Suprapubic skin (tissue), 4 donors: ENCODE measurements at regions not wholly inside any gene's neighbourhood (a gene's known extent, or its start where the extent isn't known, plus 50 kb on each side); places are given as distances from the start of the nearest gene placed in this dataset.
A peak's percentile ranks its signal among the peaks of the same experiment; 100 is the strongest.

Experiments used
- DNase-seq, 2 donors: peaks; one replicate each; pipeline ENCODE4 v3.0.0-alpha.2; 2019; ENCODE audit warnings: low spot score in 2 of 2
- H3K27ac ChIP-seq: fragments of 200-600 bp; sonication (generic); one replicate; pipeline ENCODE4 v1.5.1; 2019
- H3K27me3 ChIP-seq: fragments of 200-600 bp; sonication (generic); one replicate; pipeline ENCODE4 v1.5.1; 2019
- H3K36me3 ChIP-seq: fragments of 200-600 bp; sonication (generic); one replicate; pipeline ENCODE4 v1.5.1; 2019
- H3K4me1 ChIP-seq: fragments of 200-600 bp; sonication (generic); one replicate; pipeline ENCODE4 v1.5.1; 2019
- H3K4me3 ChIP-seq: fragments of 200-600 bp; sonication (generic); one replicate; pipeline ENCODE4 v1.5.1; 2019; ENCODE audit warnings: mild to moderate bottlenecking
- H3K9me3 ChIP-seq: fragments of 200-600 bp; sonication (generic); one replicate; pipeline ENCODE4 v1.5.1; 2019
- CTCF ChIP-seq, 2 donors: fragments of 200-600 bp in 1 of 2; fragments of 450-650 bp in 1 of 2; sonication (generic) in 1 of 2; IDR thresholded peaks; one replicate each; pipeline ENCODE4 v1.5.1; 2016 to 2019; ENCODE audit warnings: antibody characterized with exemption in 2 of 2, mild to moderate bottlenecking in 1 of 2, moderate library complexity in 1 of 2
- EP300 ChIP-seq: sonication (generic); formaldehyde crosslinking; IDR thresholded peaks from one replicate; pipeline ENCODE4 v1.6.1; 2017; ENCODE audit warnings: antibody characterized with exemption
- POLR2A ChIP-seq, 2 donors: fragments of 450-650 bp; IDR thresholded peaks; one replicate each; pipeline ENCODE4 v1.6.1; 2017; ENCODE audit warnings: antibody characterized with exemption in 2 of 2, mild to moderate bottlenecking in 2 of 2, moderate library complexity in 2 of 2
- POLR2AphosphoS5 ChIP-seq, 3 donors: sonication (generic); formaldehyde crosslinking; IDR thresholded peaks; one replicate each; pipeline ENCODE4 v1.6.1; 2017; ENCODE audit warnings: antibody characterized with exemption in 3 of 3
- WGBS: methylation state at CpG from one replicate; pipeline ENCODE4 v1.1.5; 2018; 5-methylcytosine and 5-hydroxymethylcytosine counted together

- H3K27ac ChIP-seq = no peak overlapping the region
- WGBS = 72% methylated on average over 1 of the region's 1 CpG
- TF ChIP-seq EP300 (no peak), POLR2AphosphoS5 (IDR thresholded peaks at IDR 0.05) (no peak), CTCF (IDR thresholded peaks at IDR 0.05) (no peak), POLR2A (IDR thresholded peaks at IDR 0.05) (no peak)
- no peak overlapping the region for H3K4me3 ChIP-seq
- no peak for DNase-seq
- H3K9me3 ChIP-seq = no peaks in the 10 kb centered on the region
- no peaks in the 10 kb centered on the region for H3K36me3 ChIP-seq
- H3K27me3 ChIP-seq = no peaks in the 10 kb centered on the region
- H3K4me1 ChIP-seq = no peaks in the 10 kb centered on the region
Measured at GRCh38 chr9:28056466-28056865, 483.2 kb upstream of the C9orf72 start.

- Histone ChIP-seq H3K4me1 (no peaks in the 10 kb centered on the region), H3K27me3 (no peaks in the 10 kb centered on the region), H3K36me3 (no peaks in the 10 kb centered on the region), H3K27ac (no peak overlapping the region), H3K4me3 (no peak overlapping the region), H3K9me3 (no peaks in the 10 kb centered on the region)
- WGBS = 90% methylated on average over 8 of the region's 8 CpGs
- DNase-seq = no peak
- TF ChIP-seq CTCF (IDR thresholded peaks at IDR 0.05) (no peak), EP300 (no peak), POLR2A (IDR thresholded peaks at IDR 0.05) (no peak), POLR2AphosphoS5 (IDR thresholded peaks at IDR 0.05) (no peak)
Measured at GRCh38 chr9:28059192-28059591, 485.9 kb upstream of the C9orf72 start.

GRCh38 chr9:28064241-28064815 lies 491.0 kb upstream of the C9orf72 start:
- Histone ChIP-seq H3K9me3 (no peaks in the 10 kb centered on the region), H3K36me3 (no peaks in the 10 kb centered on the region), H3K27me3 (no peaks in the 10 kb centered on the region), H3K27ac (no peak overlapping the region), H3K4me1 (no peaks in the 10 kb centered on the region), H3K4me3 (no peak overlapping the region)
- no peak for TF ChIP-seq EP300
- 38% methylated on average over 9 of the region's 9 CpGs for WGBS
- DNase-seq = no peak

- no peak overlapping the region for H3K4me3 ChIP-seq
- no peaks in the 10 kb centered on the region for H3K9me3 ChIP-seq
- no peaks in the 10 kb centered on the region for H3K36me3 ChIP-seq
- no peaks in the 10 kb centered on the region for H3K4me1 ChIP-seq
- no peaks in the 10 kb centered on the region for H3K27me3 ChIP-seq
- DNase-seq = no peak
- H3K27ac ChIP-seq = no peak overlapping the region
- TF ChIP-seq CTCF (IDR thresholded peaks at IDR 0.05) (peak in 1 of 2 donors; percentile 34), POLR2AphosphoS5 (IDR thresholded peaks at IDR 0.05) (no peak), EP300 (no peak)
- WGBS = 40% methylated on average over 1 of the region's 1 CpG
Measured at GRCh38 chr9:28073270-28073669, 500.0 kb upstream of the C9orf72 start.

GRCh38 chr9:28079677-28080076 lies 506.4 kb upstream of the C9orf72 start:
- Histone ChIP-seq H3K36me3 (no peaks in the 10 kb centered on the region), H3K27ac (no peak overlapping the region), H3K4me1 (no peaks in the 10 kb centered on the region), H3K27me3 (no peaks in the 10 kb centered on the region), H3K4me3 (no peak overlapping the region), H3K9me3 (no peaks in the 10 kb centered on the region)
- no peak for DNase-seq
- WGBS = 90% methylated on average over 3 of the region's 3 CpGs
- TF ChIP-seq EP300 = no peak

GRCh38 chr9:28082671-28083070 lies 509.4 kb upstream of the C9orf72 start:
- DNase-seq = no peak
- no peak overlapping the region for H3K27ac ChIP-seq

More at GRCh38 chr9:28082671-28083070, 509.4 kb upstream of the C9orf72 start:
- Histone ChIP-seq H3K4me3 (no peak overlapping the region), H3K4me1 (no peaks in the 10 kb centered on the region), H3K9me3 (no peaks in the 10 kb centered on the region), H3K27me3 (no peaks in the 10 kb centered on the region), H3K36me3 (no peaks in the 10 kb centered on the region)
- 59% methylated on average over 3 of the region's 3 CpGs for WGBS
- no peak for TF ChIP-seq EP300
- no peak for TF ChIP-seq POLR2A (IDR thresholded peaks at IDR 0.05)
- no peak for TF ChIP-seq POLR2AphosphoS5 (IDR thresholded peaks at IDR 0.05)
- TF ChIP-seq CTCF (IDR thresholded peaks at IDR 0.05) = no peak
